ENCODE measurements at regions not wholly inside any gene's neighbourhood (a gene's known extent, or its start where the extent isn't known, plus 50 kb on each side); places are given as distances from the start of the nearest gene placed in this dataset.

DNA sequence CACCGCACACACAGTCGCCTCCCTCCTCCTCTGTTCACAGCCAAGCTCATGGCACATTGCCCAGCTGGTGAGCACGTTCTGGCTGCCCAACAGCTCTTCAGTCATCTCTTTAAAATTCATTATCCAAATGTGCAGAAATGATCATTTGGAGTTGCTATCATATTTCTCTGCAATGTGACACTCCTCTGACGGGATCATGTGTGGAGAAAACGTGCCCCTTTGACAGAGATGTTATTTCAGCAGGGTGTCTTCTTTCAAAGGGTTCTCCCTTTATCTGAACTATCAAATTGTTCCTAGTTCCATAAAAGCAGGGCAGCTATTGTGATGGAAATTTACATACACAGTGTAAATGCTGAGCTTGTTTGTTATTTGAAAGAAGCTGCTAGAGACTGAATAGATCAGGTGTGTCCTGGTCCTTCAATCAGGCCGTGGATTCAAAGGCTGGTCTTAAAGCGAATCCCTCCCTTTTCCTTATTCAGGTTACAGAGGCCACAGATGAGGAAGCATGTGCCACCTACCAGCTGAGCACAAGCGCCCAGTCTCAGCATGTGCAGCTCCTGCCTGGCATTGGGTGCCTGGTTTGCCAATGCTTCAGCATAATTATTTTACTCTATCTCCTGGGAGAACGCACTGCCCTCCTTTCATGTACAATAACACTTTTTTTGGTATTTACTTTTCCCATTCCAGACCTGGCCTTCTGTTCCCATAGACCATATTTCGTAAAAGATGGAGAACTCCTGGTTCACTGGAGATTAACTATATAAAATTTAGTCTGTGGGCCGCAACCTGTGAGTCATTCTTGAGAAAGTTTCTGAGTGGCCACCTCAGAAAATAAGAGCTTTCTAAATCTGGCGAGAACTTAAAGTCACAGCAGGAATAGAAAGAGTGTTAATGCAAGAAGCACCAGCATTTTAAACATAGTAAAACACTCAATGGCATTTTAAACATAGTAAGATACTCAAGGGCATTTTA lies 433.7 kb downstream of the ENC1 start (continued):
- TF ChIP-seq, protein P1, sequence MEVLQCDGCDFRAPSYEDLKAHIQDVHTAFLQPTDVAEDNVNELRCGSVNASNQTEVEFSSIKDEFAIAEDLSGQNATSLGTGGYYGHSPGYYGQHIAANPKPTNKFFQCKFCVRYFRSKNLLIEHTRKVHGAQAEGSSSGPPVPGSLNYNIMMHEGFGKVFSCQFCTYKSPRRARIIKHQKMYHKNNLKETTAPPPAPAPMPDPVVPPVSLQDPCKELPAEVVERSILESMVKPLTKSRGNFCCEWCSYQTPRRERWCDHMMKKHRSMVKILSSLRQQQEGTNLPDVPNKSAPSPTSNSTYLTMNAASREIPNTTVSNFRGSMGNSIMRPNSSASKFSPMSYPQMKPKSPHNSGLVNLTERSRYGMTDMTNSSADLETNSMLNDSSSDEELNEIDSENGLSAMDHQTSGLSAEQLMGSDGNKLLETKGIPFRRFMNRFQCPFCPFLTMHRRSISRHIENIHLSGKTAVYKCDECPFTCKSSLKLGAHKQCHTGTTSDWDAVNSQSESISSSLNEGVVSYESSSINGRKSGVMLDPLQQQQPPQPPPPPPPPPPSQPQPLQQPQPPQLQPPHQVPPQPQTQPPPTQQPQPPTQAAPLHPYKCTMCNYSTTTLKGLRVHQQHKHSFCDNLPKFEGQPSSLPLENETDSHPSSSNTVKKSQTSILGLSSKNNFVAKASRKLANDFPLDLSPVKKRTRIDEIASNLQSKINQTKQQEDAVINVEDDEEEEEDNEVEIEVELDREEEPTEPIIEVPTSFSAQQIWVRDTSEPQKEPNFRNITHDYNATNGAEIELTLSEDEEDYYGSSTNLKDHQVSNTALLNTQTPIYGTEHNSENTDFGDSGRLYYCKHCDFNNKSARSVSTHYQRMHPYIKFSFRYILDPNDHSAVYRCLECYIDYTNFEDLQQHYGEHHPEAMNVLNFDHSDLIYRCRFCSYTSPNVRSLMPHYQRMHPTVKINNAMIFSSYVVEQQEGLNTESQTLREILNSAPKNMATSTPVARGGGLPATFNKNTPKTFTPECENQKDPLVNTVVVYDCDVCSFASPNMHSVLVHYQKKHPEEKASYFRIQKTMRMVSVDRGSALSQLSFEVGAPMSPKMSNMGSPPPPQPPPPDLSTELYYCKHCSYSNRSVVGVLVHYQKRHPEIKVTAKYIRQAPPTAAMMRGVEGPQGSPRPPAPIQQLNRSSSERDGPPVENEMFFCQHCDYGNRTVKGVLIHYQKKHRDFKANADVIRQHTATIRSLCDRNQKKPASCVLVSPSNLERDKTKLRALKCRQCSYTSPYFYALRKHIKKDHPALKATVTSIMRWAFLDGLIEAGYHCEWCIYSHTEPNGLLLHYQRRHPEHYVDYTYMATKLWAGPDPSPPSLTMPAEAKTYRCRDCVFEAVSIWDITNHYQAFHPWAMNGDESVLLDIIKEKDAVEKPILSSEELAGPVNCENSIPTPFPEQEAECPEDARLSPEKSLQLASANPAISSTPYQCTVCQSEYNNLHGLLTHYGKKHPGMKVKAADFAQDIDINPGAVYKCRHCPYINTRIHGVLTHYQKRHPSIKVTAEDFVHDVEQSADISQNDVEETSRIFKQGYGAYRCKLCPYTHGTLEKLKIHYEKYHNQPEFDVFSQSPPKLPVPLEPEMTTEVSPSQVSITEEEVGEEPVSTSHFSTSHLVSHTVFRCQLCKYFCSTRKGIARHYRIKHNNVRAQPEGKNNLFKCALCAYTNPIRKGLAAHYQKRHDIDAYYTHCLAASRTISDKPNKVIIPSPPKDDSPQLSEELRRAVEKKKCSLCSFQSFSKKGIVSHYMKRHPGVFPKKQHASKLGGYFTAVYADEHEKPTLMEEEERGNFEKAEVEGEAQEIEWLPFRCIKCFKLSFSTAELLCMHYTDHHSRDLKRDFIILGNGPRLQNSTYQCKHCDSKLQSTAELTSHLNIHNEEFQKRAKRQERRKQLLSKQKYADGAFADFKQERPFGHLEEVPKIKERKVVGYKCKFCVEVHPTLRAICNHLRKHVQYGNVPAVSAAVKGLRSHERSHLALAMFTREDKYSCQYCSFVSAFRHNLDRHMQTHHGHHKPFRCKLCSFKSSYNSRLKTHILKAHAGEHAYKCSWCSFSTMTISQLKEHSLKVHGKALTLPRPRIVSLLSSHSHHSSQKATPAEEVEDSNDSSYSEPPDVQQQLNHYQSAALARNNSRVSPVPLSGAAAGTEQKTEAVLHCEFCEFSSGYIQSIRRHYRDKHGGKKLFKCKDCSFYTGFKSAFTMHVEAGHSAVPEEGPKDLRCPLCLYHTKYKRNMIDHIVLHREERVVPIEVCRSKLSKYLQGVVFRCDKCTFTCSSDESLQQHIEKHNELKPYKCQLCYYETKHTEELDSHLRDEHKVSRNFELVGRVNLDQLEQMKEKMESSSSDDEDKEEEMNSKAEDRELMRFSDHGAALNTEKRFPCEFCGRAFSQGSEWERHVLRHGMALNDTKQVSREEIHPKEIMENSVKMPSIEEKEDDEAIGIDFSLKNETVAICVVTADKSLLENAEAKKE (CRISPR knock-in tag; IDR thresholded peaks at IDR 0.05): no peak
- TF ChIP-seq EZH2 (IDR thresholded peaks at IDR 0.05; ENCODE audit: low read depth, unreplicated experiment) (no peak), EZH2phosphoT487 (IDR thresholded peaks at IDR 0.05; ENCODE audit: unreplicated experiment) (no peak), POLR2AphosphoS5 (IDR thresholded peaks at IDR 0.05; ENCODE audit: low read depth) (no peak), NANOG (IDR thresholded peaks at IDR 0.05; ENCODE audit: borderline replicate concordance) (no peak), ZNF114 (CRISPR knock-in tag; IDR thresholded peaks at IDR 0.05) (no peak), ETS1 (IDR thresholded peaks at IDR 0.05) (no peak)

Data from GM23338 (cell line).